ENCODE measurements at regions not wholly inside any gene's neighbourhood (a gene's known extent, or its start where the extent isn't known, plus 50 kb on each side); places are given as distances from the start of the nearest gene placed in this dataset.

DNA sequence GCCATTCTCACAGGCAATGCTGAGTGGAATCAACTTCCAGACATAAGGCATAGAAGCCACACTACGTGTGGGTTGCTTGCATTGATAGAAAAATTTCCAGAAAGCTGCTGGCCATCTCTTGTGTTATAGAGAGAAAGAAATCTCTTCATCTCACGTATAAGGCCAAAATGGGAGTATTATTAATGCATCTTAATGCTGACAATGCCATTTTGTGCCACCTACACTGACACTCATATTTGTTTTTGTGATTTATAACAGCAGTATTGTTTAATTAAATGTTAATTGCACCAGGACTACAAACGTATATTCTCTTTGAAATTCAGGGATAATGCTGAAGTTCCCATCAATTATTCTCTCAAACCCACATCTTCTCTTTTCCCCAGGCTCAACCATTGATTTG, 56.1 kb upstream of the TMEM132D start:
- no peaks in the 10 kb centered on the region for H3K9me3 ChIP-seq
- TF ChIP-seq, protein P1, sequence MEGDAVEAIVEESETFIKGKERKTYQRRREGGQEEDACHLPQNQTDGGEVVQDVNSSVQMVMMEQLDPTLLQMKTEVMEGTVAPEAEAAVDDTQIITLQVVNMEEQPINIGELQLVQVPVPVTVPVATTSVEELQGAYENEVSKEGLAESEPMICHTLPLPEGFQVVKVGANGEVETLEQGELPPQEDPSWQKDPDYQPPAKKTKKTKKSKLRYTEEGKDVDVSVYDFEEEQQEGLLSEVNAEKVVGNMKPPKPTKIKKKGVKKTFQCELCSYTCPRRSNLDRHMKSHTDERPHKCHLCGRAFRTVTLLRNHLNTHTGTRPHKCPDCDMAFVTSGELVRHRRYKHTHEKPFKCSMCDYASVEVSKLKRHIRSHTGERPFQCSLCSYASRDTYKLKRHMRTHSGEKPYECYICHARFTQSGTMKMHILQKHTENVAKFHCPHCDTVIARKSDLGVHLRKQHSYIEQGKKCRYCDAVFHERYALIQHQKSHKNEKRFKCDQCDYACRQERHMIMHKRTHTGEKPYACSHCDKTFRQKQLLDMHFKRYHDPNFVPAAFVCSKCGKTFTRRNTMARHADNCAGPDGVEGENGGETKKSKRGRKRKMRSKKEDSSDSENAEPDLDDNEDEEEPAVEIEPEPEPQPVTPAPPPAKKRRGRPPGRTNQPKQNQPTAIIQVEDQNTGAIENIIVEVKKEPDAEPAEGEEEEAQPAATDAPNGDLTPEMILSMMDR (IDR thresholded peaks at IDR 0.05; ENCODE audit: low read depth, low read length), result no peak
- DNase-seq, result no peak

DNA sequence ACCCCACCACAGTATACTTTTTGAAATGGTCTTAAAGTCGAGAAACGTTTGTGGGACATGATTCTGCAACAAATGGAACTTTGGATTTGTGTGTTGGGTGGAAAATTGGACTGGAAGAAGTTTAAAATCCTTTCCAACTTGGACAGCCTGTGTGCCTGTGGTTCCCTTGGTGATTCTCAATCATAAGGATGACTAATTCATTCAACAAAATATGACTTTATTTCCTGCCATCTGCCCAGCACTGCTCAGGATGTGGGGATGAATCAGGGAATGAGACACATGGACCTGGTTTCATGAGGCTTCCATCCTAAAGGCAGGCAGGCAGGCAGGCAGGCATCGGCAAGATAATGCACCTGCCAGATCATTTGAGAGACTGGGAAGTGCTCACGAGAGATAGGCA, 57.3 kb upstream of the TMEM132D start:
- no peaks in the 10 kb centered on the region for H3K4me1 ChIP-seq
- no peak overlapping the region for H3K4me3 ChIP-seq (ENCODE audit: low read depth, low read length)
- no peak for DNase-seq
- no peaks in the 10 kb centered on the region for H3K27me3 ChIP-seq
- no peaks in the 10 kb centered on the region for H3K36me3 ChIP-seq
- H3K9me3 ChIP-seq, result no peaks in the 10 kb centered on the region
- TF ChIP-seq, protein P1 (IDR thresholded peaks at IDR 0.05; ENCODE audit: low read depth, low read length), result no peak

More for the DNA sequence above, 56.1 kb upstream of the TMEM132D start:
- Histone ChIP-seq H3K4me1 (no peaks in the 10 kb centered on the region), H3K4me3 (ENCODE audit: low read depth, low read length) (no peak overlapping the region), H3K27me3 (no peaks in the 10 kb centered on the region), H3K36me3 (no peaks in the 10 kb centered on the region)

DNA sequence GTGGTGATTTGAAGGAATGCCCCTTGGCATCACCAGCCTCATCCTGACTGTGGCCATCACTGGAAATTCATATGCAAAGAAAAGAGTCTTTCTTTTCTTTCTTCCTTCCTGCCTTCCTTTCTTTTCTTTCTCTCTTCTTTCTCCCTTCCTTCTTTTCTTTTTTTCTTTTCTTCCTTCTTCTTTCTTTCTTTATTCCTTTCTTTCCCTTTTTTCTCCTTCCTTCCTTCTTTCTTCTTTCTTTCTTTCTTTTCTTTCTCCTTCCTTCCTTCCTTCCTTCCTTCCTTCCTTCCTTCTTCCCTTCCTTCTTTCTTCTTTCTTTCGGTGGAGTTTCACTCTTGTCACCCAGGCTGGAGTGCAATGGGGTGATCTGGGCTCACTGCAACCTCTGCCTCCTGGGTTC, 58.0 kb upstream of the TMEM132D start:
- TF ChIP-seq, protein P1 (IDR thresholded peaks at IDR 0.05; ENCODE audit: low read depth, low read length), result no peak
- DNase-seq, result no peak
- Histone ChIP-seq H3K9me3 (no peaks in the 10 kb centered on the region), H3K4me3 (ENCODE audit: low read depth, low read length) (no peak overlapping the region), H3K4me1 (no peaks in the 10 kb centered on the region), H3K27me3 (no peaks in the 10 kb centered on the region), H3K36me3 (no peaks in the 10 kb centered on the region)

DNA sequence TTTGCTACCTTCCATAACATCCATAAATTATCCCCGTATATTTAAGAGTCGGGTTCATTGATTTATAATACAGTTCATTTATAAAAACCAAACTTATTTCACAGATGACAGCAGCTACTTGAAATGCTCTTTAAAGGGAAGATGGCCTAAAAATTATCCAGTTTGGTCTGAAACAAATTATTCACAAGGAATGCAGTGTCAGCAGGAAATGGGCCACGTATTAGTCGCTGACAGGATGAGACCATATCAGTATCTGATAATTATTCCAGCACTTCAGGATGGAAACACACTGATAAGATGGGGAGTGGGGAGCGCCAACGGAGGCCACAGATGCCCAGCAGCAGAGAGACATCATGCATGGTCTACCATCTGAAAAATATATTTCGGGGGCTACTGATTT, 60.5 kb upstream of the TMEM132D start:
- TF ChIP-seq, protein P1 (IDR thresholded peaks at IDR 0.05; ENCODE audit: low read depth, low read length), result no peak
- Histone ChIP-seq H3K4me3 (ENCODE audit: low read depth, low read length) (no peak overlapping the region), H3K36me3 (no peaks in the 10 kb centered on the region), H3K27me3 (no peaks in the 10 kb centered on the region), H3K4me1 (no peaks in the 10 kb centered on the region), H3K9me3 (no peaks in the 10 kb centered on the region)
- no peak for DNase-seq

DNA sequence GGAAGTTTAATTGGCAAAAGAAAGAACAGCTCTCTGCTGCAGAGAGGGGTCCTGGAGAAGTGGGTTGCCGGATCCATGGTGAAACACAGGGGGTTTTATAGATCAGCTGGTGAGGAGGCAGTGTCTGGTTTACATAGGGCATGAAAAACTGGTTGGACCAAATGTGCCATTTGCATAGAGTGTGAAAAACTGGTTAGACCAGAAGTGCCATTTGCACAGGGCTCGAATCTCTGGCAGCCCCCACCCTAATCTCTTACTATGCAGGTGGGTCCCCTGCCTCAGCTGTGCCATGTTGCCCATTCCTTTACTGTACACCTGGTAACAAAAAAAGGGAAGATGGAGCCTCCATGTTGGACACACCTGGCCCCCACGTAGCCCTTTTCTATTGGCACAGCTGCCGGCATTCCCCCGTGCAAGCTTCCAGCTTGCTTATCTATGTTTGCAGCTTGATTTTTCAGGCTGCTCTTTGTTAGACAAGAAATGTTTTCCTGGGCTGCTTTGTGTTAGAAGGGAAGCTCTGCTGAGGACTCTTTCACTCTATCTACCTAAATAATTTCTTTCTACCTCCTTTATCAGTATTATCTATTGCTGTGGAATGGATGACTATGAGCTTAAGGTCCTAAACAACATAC, 61.1 kb upstream of the TMEM132D start:
- Histone ChIP-seq H3K27me3 (no peaks in the 10 kb centered on the region), H3K36me3 (no peaks in the 10 kb centered on the region), H3K4me3 (ENCODE audit: low read depth, low read length) (no peak overlapping the region), H3K4me1 (no peaks in the 10 kb centered on the region), H3K9me3 (no peaks in the 10 kb centered on the region)
- DNase-seq, result no peak
- TF ChIP-seq, protein P1 (IDR thresholded peaks at IDR 0.05; ENCODE audit: low read depth, low read length), result no peak

DNA sequence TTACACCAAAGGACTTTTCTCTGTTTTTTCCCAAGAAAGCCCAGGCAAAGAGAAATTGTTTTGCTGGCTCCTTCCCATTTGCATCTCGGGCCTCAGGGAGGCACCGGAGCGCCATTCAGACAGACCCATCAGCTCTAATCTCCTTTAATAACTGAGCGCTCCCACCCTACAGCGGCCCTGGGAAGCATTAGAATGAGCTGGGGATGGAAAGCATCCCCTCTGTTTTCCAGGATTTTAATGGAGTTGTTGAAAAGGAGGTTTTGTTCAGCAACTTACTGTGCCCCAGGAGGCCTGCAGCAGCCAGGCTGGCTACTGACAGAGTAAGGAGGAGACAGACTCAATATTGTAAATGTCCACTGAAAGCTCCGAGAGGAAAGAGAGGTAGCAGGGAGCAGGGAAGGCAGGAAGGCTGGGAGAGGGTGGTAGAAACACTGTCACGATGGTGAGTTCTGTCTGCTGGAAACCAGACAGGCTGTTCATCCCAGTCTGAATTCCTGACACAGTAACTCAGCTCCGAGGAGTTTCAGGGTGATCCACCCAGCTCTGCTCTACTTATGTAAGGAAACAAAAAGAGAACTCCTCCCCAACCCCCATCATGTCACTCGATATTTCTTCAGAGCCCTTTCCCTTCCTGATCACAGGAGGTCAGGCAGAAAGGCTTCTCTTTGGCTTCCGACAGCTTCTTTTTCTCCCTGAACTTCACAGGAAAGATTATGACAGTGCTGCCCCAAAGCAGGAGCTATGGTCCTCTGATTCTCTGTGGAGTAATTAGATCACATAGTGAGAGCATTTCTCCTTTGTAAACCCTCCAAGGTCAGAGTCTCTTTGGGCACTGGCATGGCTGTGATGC, 62.5 kb upstream of the TMEM132D start:
- TF ChIP-seq, protein P1 (IDR thresholded peaks at IDR 0.05; ENCODE audit: low read depth, low read length), result no peak
- DNase-seq, result no peak
- H3K4me3 ChIP-seq (ENCODE audit: low read depth, low read length), result no peak overlapping the region
- no peaks in the 10 kb centered on the region for H3K9me3 ChIP-seq
- no peaks in the 10 kb centered on the region for H3K36me3 ChIP-seq
- H3K27me3 ChIP-seq, result no peaks in the 10 kb centered on the region
- no peaks in the 10 kb centered on the region for H3K4me1 ChIP-seq

Measured in BE2C (cell line).